KBM-7 (cell line): ENCODE measurements at regions not wholly inside any gene's neighbourhood (a gene's known extent, or its start where the extent isn't known, plus 50 kb on each side); places are given as distances from the start of the nearest gene placed in this dataset.
"Not testable (repeated sequence)": the region's sequence is repeated elsewhere in the genome, so short reads cannot be mapped to it uniquely, and the experiment has no call there.

ENCODE experiments used
- DNase-seq: peaks from one replicate; pipeline ENCODE4 v3.0.0-alpha.2; 2015
- in situ Hi-C: fragments of 300-500 bp; cut with MboI; formaldehyde crosslinking; loops from 2 replicates; pipeline ENCODE4 v1.14.3; 2020; ENCODE audit warnings: low sequenced_read_pairs, low pct_unique_long_range_greater_than_20kb, mixed read lengths

- no peak for DNase-seq
- in situ Hi-C loops, result no loop called here
Measured at GRCh38 chr16:10305912-10306311, 79.9 kb upstream of the ATF7IP2 start.

GRCh38 chr16:10308305-10309193, 77.3 kb upstream of the ATF7IP2 start:
- in situ Hi-C loops, result no loop called here
- DNase-seq, result peak; percentile 53

- in situ Hi-C loops, result no loop called here
- no peak for DNase-seq
Measured at GRCh38 chr16:10309271-10309932, 76.5 kb upstream of the ATF7IP2 start.

GRCh38 chr16:10312008-10312407, 73.9 kb upstream of the ATF7IP2 start:
- in situ Hi-C loops, result no loop called here
- no peak for DNase-seq

GRCh38 chr16:10312784-10313724, 72.8 kb upstream of the ATF7IP2 start:
- DNase-seq, result peak; percentile 58
- in situ Hi-C loops, result no loop called here

- in situ Hi-C loops, result no loop called here
Measured at GRCh38 chr16:10314317-10314716, 71.5 kb upstream of the ATF7IP2 start.

GRCh38 chr16:10314811-10315210, 71.0 kb upstream of the ATF7IP2 start:
- in situ Hi-C loops, result no loop called here
- DNase-seq, result peak; percentile 45

More at GRCh38 chr16:10314317-10314716, 71.5 kb upstream of the ATF7IP2 start:
- no peak for DNase-seq

GRCh38 chr16:10317425-10318001, 68.3 kb upstream of the ATF7IP2 start:
- in situ Hi-C loops, result no loop called here
- no peak for DNase-seq

GRCh38 chr16:10318798-10319500, 66.9 kb upstream of the ATF7IP2 start:
- in situ Hi-C loops, result no loop called here
- no peak for DNase-seq

- in situ Hi-C loops, result no loop called here
- no peak for DNase-seq
Measured at GRCh38 chr16:10321407-10322387, 64.2 kb upstream of the ATF7IP2 start.

GRCh38 chr16:10322723-10323527, 62.9 kb upstream of the ATF7IP2 start:
- in situ Hi-C loops, result no loop called here
- DNase-seq, result no peak

- DNase-seq, result no peak
- in situ Hi-C loops, result no loop called here
Measured at GRCh38 chr16:10323528-10323869, 62.4 kb upstream of the ATF7IP2 start.

GRCh38 chr16:10324210-10324609, 61.7 kb upstream of the ATF7IP2 start:
- DNase-seq, result no peak
- in situ Hi-C loops, result no loop called here

- DNase-seq, result peak; percentile 19
- in situ Hi-C loops, result no loop called here
Measured at GRCh38 chr16:10325783-10326543, 59.9 kb upstream of the ATF7IP2 start.

GRCh38 chr16:10326647-10327046, 59.2 kb upstream of the ATF7IP2 start:
- in situ Hi-C loops, result no loop called here
- no peak for DNase-seq

GRCh38 chr16:10328291-10328690, 57.6 kb upstream of the ATF7IP2 start:
- DNase-seq, result peak; percentile 31
- in situ Hi-C loops, result not testable (repeated sequence)
